IMR-90 (cell line): ENCODE measurements at regions not wholly inside any gene's neighbourhood (a gene's known extent, or its start where the extent isn't known, plus 50 kb on each side); places are given as distances from the start of the nearest gene placed in this dataset.

Source experiments
- ATAC-seq: fragments of 200-7000 bp; cut with Tn5 transposase; 2 replicates; pipeline ENCODE4 v1.9.1; 2020; ENCODE audit warnings: low read depth, mild to moderate bottlenecking, moderate library complexity
- BruUV-seq: library from RNA; stranded (reverse); fragments of 400-500 nt; replicated peaks from 2 replicates; lab custom pipeline; 2021; lab: Mats Ljungman, UMichigan
- CTCF ChIA-PET: fragments of 300-600 bp; formaldehyde crosslinking; extraction: SDS; loops from one replicate; lab custom pipeline; 2021; ENCODE audit warnings: antibody characterized with exemption; lab: Yijun Ruan, JAX
- POLR2A ChIA-PET: fragments of 300-600 bp; sonication (Branson Sonifier 250); formaldehyde crosslinking; loops from one replicate; lab custom pipeline; 2022; ENCODE audit warnings: antibody characterized with exemption; ENCODE audit not compliant: unreplicated experiment; lab: Charles Lee
- DNase-seq: peaks from one replicate; pipeline ENCODE4 v3.0.0; 2013
- H2AFZ ChIP-seq: replicated peaks from 2 replicates; pipeline ENCODE3; 2013; ENCODE audit warnings: low read length, mild to moderate bottlenecking; ENCODE audit not compliant: poor library complexity
- H2AK5ac ChIP-seq: 2 replicates; pipeline ENCODE4 v1.6.1; 2013; ENCODE audit warnings: low read depth, low read length, inconsistent platforms
- H2AK9ac ChIP-seq: replicated peaks from 2 replicates; pipeline ENCODE3; 2013; ENCODE audit warnings: mild to moderate bottlenecking, low read depth, low read length, moderate library complexity; ENCODE audit not compliant: poor library complexity
- H2BK120ac ChIP-seq: 2 replicates; pipeline ENCODE4 v1.6.1; 2013; ENCODE audit warnings: low read depth, low read length, inconsistent platforms
- H2BK15ac ChIP-seq: 3 replicates; pipeline ENCODE4 v1.6.1; 2013; ENCODE audit warnings: low read depth, low read length, inconsistent platforms
- H2BK20ac ChIP-seq: 2 replicates; pipeline ENCODE4 v1.6.1; 2013; ENCODE audit warnings: low read depth, mild to moderate bottlenecking, inconsistent platforms, low read length, moderate library complexity
- H2BK5ac ChIP-seq: 2 replicates; pipeline ENCODE4 v1.6.1; 2013; ENCODE audit warnings: mild to moderate bottlenecking, low read depth, low read length, inconsistent platforms; ENCODE audit not compliant: poor library complexity, severe bottlenecking
- H3K14ac ChIP-seq: replicated peaks from 2 replicates; pipeline ENCODE4 v1.6.1; 2013; ENCODE audit warnings: low read depth, low read length, inconsistent platforms
- H3K18ac ChIP-seq: 2 replicates; pipeline ENCODE4 v1.6.1; 2013; ENCODE audit warnings: low read depth, low read length, control low read depth
- H3K23ac ChIP-seq: 2 replicates; pipeline ENCODE4 v1.6.1; 2013; ENCODE audit warnings: low read depth, low read length, inconsistent platforms
- H3K27ac ChIP-seq: 2 replicates; pipeline ENCODE4 v1.5.1; 2013; ENCODE audit warnings: mild to moderate bottlenecking, control low read depth, low read length; ENCODE audit not compliant: insufficient read depth
- H3K27me3 ChIP-seq: 2 replicates; pipeline ENCODE4 v1.6.1; 2013; ENCODE audit warnings: low read length; ENCODE audit not compliant: control insufficient read depth, insufficient read depth
- H3K36me3 ChIP-seq: 2 replicates; pipeline ENCODE4 v1.6.1; 2013; ENCODE audit warnings: low read length, mixed read lengths; ENCODE audit not compliant: control insufficient read depth, insufficient read depth
- H3K4ac ChIP-seq: 2 replicates; pipeline ENCODE4 v1.6.1; 2013; ENCODE audit warnings: low read depth, low read length, inconsistent platforms
- H3K4me1 ChIP-seq: 2 replicates; pipeline ENCODE4 v1.6.1; 2013; ENCODE audit warnings: low read length, mixed read lengths; ENCODE audit not compliant: control insufficient read depth, insufficient read depth
- H3K4me2 ChIP-seq: 2 replicates; pipeline ENCODE4 v1.6.1; 2013; ENCODE audit warnings: low read depth, mild to moderate bottlenecking, control low read depth, low read length, moderate library complexity
- H3K4me3 ChIP-seq: 2 replicates; pipeline ENCODE4 v1.5.1; 2013; ENCODE audit warnings: low read depth, mild to moderate bottlenecking, control low read depth, low read length, moderate library complexity; ENCODE audit not compliant: insufficient read depth
- H3K56ac ChIP-seq: 2 replicates; pipeline ENCODE4 v1.6.1; 2013; ENCODE audit warnings: low read length, inconsistent platforms; ENCODE audit not compliant: insufficient read depth; ENCODE audit errors: extremely low read depth
- H3K79me1 ChIP-seq, 2 experiments: 2 replicates each; pipeline ENCODE4 v1.6.1; 2013; ENCODE audit warnings: low read length in 2 of 2, inconsistent platforms in 1 of 2, low read depth in 1 of 2
- H3K9ac ChIP-seq: 2 replicates; pipeline ENCODE4 v1.6.1; 2013; ENCODE audit warnings: low read depth, low read length, control low read depth
- H3K9me1 ChIP-seq: 2 replicates; pipeline ENCODE4 v1.6.1; 2013; ENCODE audit warnings: low read length, inconsistent platforms; ENCODE audit not compliant: insufficient read depth
- H3K9me3 ChIP-seq: 2 replicates; pipeline ENCODE4 v1.6.1; 2013; ENCODE audit warnings: low read length; ENCODE audit not compliant: control insufficient read depth, insufficient read depth
- H4K20me1 ChIP-seq: 2 replicates; pipeline ENCODE4 v1.6.1; 2013; ENCODE audit warnings: low read length, inconsistent platforms; ENCODE audit not compliant: insufficient read depth
- H4K5ac ChIP-seq: 2 replicates; pipeline ENCODE4 v1.6.1; 2013; ENCODE audit warnings: mild to moderate bottlenecking, low read depth, low read length, control low read depth
- H4K8ac ChIP-seq, 2 experiments: 2 replicates each; pipeline ENCODE4 v1.6.1; 2013; ENCODE audit warnings: low read depth in 2 of 2, low read length in 2 of 2, control low read depth in 1 of 2, inconsistent platforms in 1 of 2
- H4K91ac ChIP-seq: 2 replicates; pipeline ENCODE4 v1.6.1; 2013; ENCODE audit warnings: low read depth, low read length, inconsistent platforms; ENCODE audit not compliant: insufficient read depth
- CEBPB ChIP-seq: IDR thresholded peaks from 2 replicates; pipeline ENCODE4 v1.6.1; 2012; ENCODE audit warnings: low read depth, low read length, improper control_type of control experiment
- CTCF ChIP-seq: conservative IDR thresholded peaks from 2 replicates; pipeline ENCODE4 v1.5.1; 2012; ENCODE audit warnings: mild to moderate bottlenecking, low read depth, low read length, improper control_type of control experiment
- FOS ChIP-seq: fragments of 150-350 bp; IDR thresholded peaks from 2 replicates; pipeline ENCODE4 v1.6.1; 2016; ENCODE audit warnings: low read depth, low read length
- MAZ ChIP-seq: IDR thresholded peaks from 2 replicates; pipeline ENCODE4 v1.6.1; 2012; ENCODE audit warnings: low read depth, mild to moderate bottlenecking, low read length, improper control_type of control experiment, moderate library complexity, borderline replicate concordance
- MXI1 ChIP-seq: IDR thresholded peaks from 2 replicates; pipeline ENCODE4 v1.6.1; 2012; ENCODE audit warnings: low read depth, mild to moderate bottlenecking, low read length, moderate library complexity, borderline replicate concordance
- WGBS, 2 experiments: methylation state at CpG; one replicate each; pipeline versions ENCODE4 v1.1.5 to v1.1.7; 2013; ENCODE audit warnings: missing lambda C conversion rate in 2 of 2; ENCODE audit not compliant: insufficient read length in 1 of 2; ENCODE audit errors: extremely low coverage in 2 of 2; 5-methylcytosine and 5-hydroxymethylcytosine counted together
- dilution Hi-C: fragments of 300-500 bp; cut with HindIII; formaldehyde crosslinking; loops from one replicate; pipeline ENCODE4 v1.14.3; 2018; ENCODE audit warnings: low sequenced_read_pairs; ENCODE audit not compliant: unreplicated experiment
- in situ Hi-C: fragments of 300-500 bp; cut with MboI; formaldehyde crosslinking; loops from 3 replicates; pipeline ENCODE4 v1.14.3; 2019; ENCODE audit warnings: low sequenced_read_pairs, inconsistent platforms, mixed read lengths
- intact Hi-C: fragments of 100-400 bp; cut with micrococcal nuclease; formaldehyde crosslinking; loops from 2 replicates; pipeline ENCODE4 v1.10.0; 2022
- TF ChIP-seq, protein P1 (sequence below): fragments of 150-350 bp; IDR thresholded peaks from 2 replicates; pipeline ENCODE4 v1.6.1; 2016; ENCODE audit warnings: low read depth, mild to moderate bottlenecking, low read length, moderate library complexity, borderline replicate concordance

GRCh38 chr2:76009484-76009883 is 298.8 kb upstream of the GCFC2 start:
- no peak for DNase-seq
- Histone ChIP-seq H2BK15ac (no peak overlapping the region), H4K91ac (no peak overlapping the region), H3K27me3 (no peaks in the 10 kb centered on the region), H2BK5ac (no peak overlapping the region), H3K23ac (no peak overlapping the region), H3K36me3 (no peaks in the 10 kb centered on the region), H4K20me1 (no peaks in the 10 kb centered on the region), H2AFZ (no peak overlapping the region), H3K14ac (no peak overlapping the region), H3K9ac (no peak overlapping the region), H2BK120ac (no peak overlapping the region), H3K56ac (no peak overlapping the region), H3K9me1 (no peaks in the 10 kb centered on the region), H2AK5ac (no peak overlapping the region), H3K9me3 (no peaks in the 10 kb centered on the region), H2BK20ac (no peak overlapping the region), H3K4me1 (no peaks in the 10 kb centered on the region), H4K5ac (no peak overlapping the region), H3K79me1 (no peaks in the 10 kb centered on the region), H2AK9ac (no peak overlapping the region), H3K18ac (no peak overlapping the region), H3K27ac (no peak overlapping the region), H3K4me3 (no peak overlapping the region), H3K4ac (no peak overlapping the region), H3K4me2 (no peak overlapping the region), H4K8ac (no peak overlapping the region)
- CTCF ChIA-PET = no interaction called here
- POLR2A ChIA-PET = no interaction called here
- WGBS, 2 experiments = 80% methylated on average over 1 of the region's 2 CpGs; no CpG with 5 or more reads in 1 of the 2 experiments
- ATAC-seq = no peak
- in situ Hi-C loops = no loop called here
- BruUV-seq = no TSS peak
- TF ChIP-seq CEBPB = no peak
- TF ChIP-seq MAZ = no peak
- TF ChIP-seq FOS = no peak
- TF ChIP-seq, protein P1, sequence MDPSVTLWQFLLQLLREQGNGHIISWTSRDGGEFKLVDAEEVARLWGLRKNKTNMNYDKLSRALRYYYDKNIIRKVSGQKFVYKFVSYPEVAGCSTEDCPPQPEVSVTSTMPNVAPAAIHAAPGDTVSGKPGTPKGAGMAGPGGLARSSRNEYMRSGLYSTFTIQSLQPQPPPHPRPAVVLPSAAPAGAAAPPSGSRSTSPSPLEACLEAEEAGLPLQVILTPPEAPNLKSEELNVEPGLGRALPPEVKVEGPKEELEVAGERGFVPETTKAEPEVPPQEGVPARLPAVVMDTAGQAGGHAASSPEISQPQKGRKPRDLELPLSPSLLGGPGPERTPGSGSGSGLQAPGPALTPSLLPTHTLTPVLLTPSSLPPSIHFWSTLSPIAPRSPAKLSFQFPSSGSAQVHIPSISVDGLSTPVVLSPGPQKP = no peak
- TF ChIP-seq MXI1 = no peak
- no peak for TF ChIP-seq CTCF
- intact Hi-C loops = no loop called here
- dilution Hi-C loops = no loop called here
